GM23248 (cell line): ENCODE measurements at regions not wholly inside any gene's neighbourhood (a gene's known extent, or its start where the extent isn't known, plus 50 kb on each side); places are given as distances from the start of the nearest gene placed in this dataset.
"Not testable (repeated sequence)": the region's sequence is repeated elsewhere in the genome, so short reads cannot be mapped to it uniquely, and the experiment has no call there.

Experiments used
- DNase-seq: peaks from one replicate; pipeline ENCODE4 v3.0.0-alpha.2; 2015
- H2AFZ ChIP-seq: fragments of 200-600 bp; sonication (generic); 2 replicates; pipeline ENCODE4 v1.6.1; 2016; ENCODE audit warnings: antibody characterized with exemption
- H3F3A ChIP-seq: fragments of 200-600 bp; sonication (generic); 2 replicates; pipeline ENCODE4 v1.6.1; 2016; ENCODE audit warnings: mild to moderate bottlenecking, antibody characterized with exemption, mixed run types; ENCODE audit not compliant: insufficient read depth
- H3K27ac ChIP-seq: fragments of 200-600 bp; sonication (generic); 2 replicates; pipeline ENCODE4 v1.5.1; 2016; ENCODE audit warnings: mild to moderate bottlenecking
- H3K27me3 ChIP-seq: fragments of 200-600 bp; sonication (generic); replicated peaks from 2 replicates; pipeline ENCODE4 v1.6.1; 2016; ENCODE audit warnings: mild to moderate bottlenecking; ENCODE audit not compliant: insufficient read depth
- H3K36me3 ChIP-seq: fragments of 200-600 bp; sonication (generic); 2 replicates; pipeline ENCODE4 v1.6.1; 2016; ENCODE audit warnings: low read depth, mild to moderate bottlenecking
- H3K4me1 ChIP-seq: fragments of 200-600 bp; sonication (generic); 2 replicates; pipeline ENCODE4 v1.6.1; 2016; ENCODE audit warnings: mild to moderate bottlenecking; ENCODE audit not compliant: insufficient read depth
- H3K4me2 ChIP-seq: fragments of 200-600 bp; sonication (generic); one replicate; pipeline ENCODE4 v1.6.1; 2016; ENCODE audit warnings: mild to moderate bottlenecking; ENCODE audit not compliant: unreplicated experiment
- H3K4me3 ChIP-seq: fragments of 200-600 bp; sonication (generic); 2 replicates; pipeline ENCODE4 v1.5.1; 2016; ENCODE audit warnings: mild to moderate bottlenecking
- H3K79me2 ChIP-seq: fragments of 200-600 bp; sonication (generic); 2 replicates; pipeline ENCODE4 v1.6.1; 2016; ENCODE audit warnings: mild to moderate bottlenecking; ENCODE audit not compliant: insufficient read depth
- H3K9ac ChIP-seq: fragments of 200-600 bp; sonication (generic); 2 replicates; pipeline ENCODE4 v1.6.1; 2016; ENCODE audit warnings: mild to moderate bottlenecking
- H3K9me2 ChIP-seq: fragments of 200-600 bp; sonication (generic); 2 replicates; pipeline ENCODE4 v1.6.1; 2016; ENCODE audit warnings: mixed run types, mild to moderate bottlenecking, moderate library complexity; ENCODE audit not compliant: insufficient read depth
- H3K9me3 ChIP-seq: fragments of 200-600 bp; sonication (generic); one replicate; pipeline ENCODE4 v1.6.1; 2017; ENCODE audit warnings: low read depth
- H4K20me1 ChIP-seq: fragments of 200-600 bp; sonication (generic); 2 replicates; pipeline ENCODE4 v1.6.0; 2016; ENCODE audit not compliant: insufficient read depth
- EZH2 ChIP-seq: fragments of 200-600 bp; sonication (generic); IDR thresholded peaks from 2 replicates; pipeline ENCODE4 v1.6.1; 2018; ENCODE audit warnings: antibody characterized with exemption, mild to moderate bottlenecking; ENCODE audit not compliant: insufficient read depth, poor library complexity, severe bottlenecking
- EZH2phosphoT487 ChIP-seq: fragments of 200-600 bp; sonication (generic); IDR thresholded peaks from 2 replicates; pipeline ENCODE4 v1.6.1; 2018; ENCODE audit warnings: antibody characterized with exemption, moderate library complexity, mild to moderate bottlenecking, low read depth; ENCODE audit not compliant: insufficient read depth
- WGBS, 2 experiments: methylation state at CpG; one replicate each; pipeline ENCODE4 v1.1.6; 2015 to 2017; ENCODE audit warnings: low lambda C conversion rate in 2 of 2, low coverage in 1 of 2; ENCODE audit errors: missing lambda C conversion rate in 2 of 2; 5-methylcytosine and 5-hydroxymethylcytosine counted together
- in situ Hi-C: fragments of 300-500 bp; cut with MboI; formaldehyde crosslinking; loops from 2 replicates; pipeline ENCODE4 v1.15.0; 2020

- H3K27me3 ChIP-seq = no peaks in the 10 kb centered on the region
- H3K36me3 ChIP-seq = no peaks in the 10 kb centered on the region
- H4K20me1 ChIP-seq = no peaks in the 10 kb centered on the region
- no peak overlapping the region for H3K4me2 ChIP-seq
- no peaks in the 10 kb centered on the region for H3K9me2 ChIP-seq
- TF ChIP-seq EZH2phosphoT487 (no peak), EZH2 (no peak)
- no peaks in the 10 kb centered on the region for H3F3A ChIP-seq
- 29 to 40% methylated on average over 4 of the region's 4 CpGs for WGBS, 2 experiments
- H3K4me1 ChIP-seq = no peaks in the 10 kb centered on the region
- no peak overlapping the region for H3K27ac ChIP-seq
- H3K4me3 ChIP-seq = no peak overlapping the region
- no peaks in the 10 kb centered on the region for H3K9me3 ChIP-seq
- in situ Hi-C loops = no loop called here
- no peak overlapping the region for H2AFZ ChIP-seq
- peak; percentile 35 for DNase-seq
- no peaks in the 10 kb centered on the region for H3K79me2 ChIP-seq
- H3K9ac ChIP-seq = no peak overlapping the region
These were observed 130.1 kb upstream of the MALRD1 start for GRCh38 chr10:18918532-18918931.

- Histone ChIP-seq H2AFZ (no peak overlapping the region), H3K9me3 (no peaks in the 10 kb centered on the region), H3K9me2 (no peaks in the 10 kb centered on the region), H4K20me1 (no peaks in the 10 kb centered on the region), H3K27me3 (no peaks in the 10 kb centered on the region), H3K79me2 (no peaks in the 10 kb centered on the region), H3K4me3 (no peak overlapping the region), H3K36me3 (no peaks in the 10 kb centered on the region), H3K4me2 (no peak overlapping the region), H3F3A (no peaks in the 10 kb centered on the region), H3K4me1 (no peaks in the 10 kb centered on the region), H3K27ac (no peak overlapping the region), H3K9ac (no peak overlapping the region)
- TF ChIP-seq EZH2 (no peak), EZH2phosphoT487 (no peak)
- in situ Hi-C loops = no loop called here
- no peak for DNase-seq
These were observed 99.2 kb upstream of the MALRD1 start for GRCh38 chr10:18949391-18949790.

- H3K79me2 ChIP-seq, H3K9me3 ChIP-seq, H4K20me1 ChIP-seq, H3K9ac ChIP-seq, H3K36me3 ChIP-seq, H3K4me2 ChIP-seq, H2AFZ ChIP-seq, H3K27me3 ChIP-seq, H3F3A ChIP-seq, DNase-seq, H3K4me3 ChIP-seq, in situ Hi-C loops, H3K4me1 ChIP-seq, H3K9me2 ChIP-seq, H3K27ac ChIP-seq: not testable (repeated sequence)
- 74 to 79% methylated on average over 21 to 23 of the region's 35 CpGs for WGBS, 2 experiments
These were observed 97.4 kb upstream of the MALRD1 start for GRCh38 chr10:18951072-18951823.

DNA sequence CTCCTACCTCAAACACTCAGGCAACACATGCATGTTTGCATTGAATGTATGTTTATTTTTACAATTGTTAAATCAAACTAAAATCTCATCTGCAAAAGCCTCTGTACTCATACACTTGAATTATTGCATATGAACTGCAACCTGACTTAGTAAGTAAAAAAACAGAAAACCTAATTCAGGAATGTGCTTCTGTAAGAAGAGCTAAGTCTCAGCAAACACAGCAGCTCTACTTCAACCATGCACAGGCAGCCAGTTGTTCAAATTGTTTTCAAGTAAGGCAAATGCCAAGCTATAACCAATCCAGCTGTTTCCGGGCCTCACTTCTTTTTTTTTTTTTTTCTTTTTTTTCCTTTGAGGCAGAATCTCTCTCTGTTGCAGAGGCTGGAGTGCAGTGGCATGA lies 93.5 kb upstream of the MALRD1 start:
- no peaks in the 10 kb centered on the region for H3K79me2 ChIP-seq
- H3K9me2 ChIP-seq = no peaks in the 10 kb centered on the region
- H3K36me3 ChIP-seq = no peaks in the 10 kb centered on the region
- no peaks in the 10 kb centered on the region for H3K9me3 ChIP-seq
- no peak for DNase-seq
- H2AFZ ChIP-seq = no peak overlapping the region
- H3K4me1 ChIP-seq = no peaks in the 10 kb centered on the region
- H3K4me2 ChIP-seq = no peak overlapping the region
- in situ Hi-C loops = no loop called here
- no peaks in the 10 kb centered on the region for H3F3A ChIP-seq
- H3K27ac ChIP-seq = no peak overlapping the region
- no peaks in the 10 kb centered on the region for H4K20me1 ChIP-seq
- H3K9ac ChIP-seq = no peak overlapping the region
- H3K4me3 ChIP-seq = no peak overlapping the region
- no peaks in the 10 kb centered on the region for H3K27me3 ChIP-seq
- TF ChIP-seq EZH2phosphoT487 = no peak
- TF ChIP-seq EZH2 = no peak
- WGBS, 2 experiments = 0% methylated on average over 1 of the region's 1 CpG

DNA sequence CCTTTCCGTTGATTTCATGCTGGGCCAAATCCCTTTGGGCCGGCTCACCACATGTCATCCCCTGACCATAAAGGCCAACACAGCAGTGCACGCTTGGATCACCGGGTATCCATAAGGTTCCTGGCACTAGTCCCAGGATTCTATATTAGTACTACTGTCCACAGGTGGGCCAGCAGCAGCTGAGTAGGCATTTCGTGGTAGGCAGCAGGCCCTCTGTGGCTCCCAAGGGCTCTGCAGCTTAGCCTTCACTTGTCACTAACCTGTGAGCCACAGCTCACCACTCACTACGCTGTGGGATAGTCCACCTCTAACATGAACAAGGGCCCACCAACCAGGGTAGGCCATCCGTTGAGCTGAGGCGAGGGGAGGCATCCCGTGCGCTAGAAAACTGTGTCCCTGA lies 89.2 kb upstream of the MALRD1 start:
- Histone ChIP-seq H3K9me2 (no peaks in the 10 kb centered on the region), H3K27ac (no peak overlapping the region), H3K4me3 (no peak overlapping the region), H3K79me2 (no peaks in the 10 kb centered on the region), H3K36me3 (no peaks in the 10 kb centered on the region), H3F3A (no peaks in the 10 kb centered on the region), H3K4me2 (no peak overlapping the region), H3K9ac (no peak overlapping the region), H3K4me1 (no peaks in the 10 kb centered on the region), H3K27me3 (no peaks in the 10 kb centered on the region), H2AFZ (no peak overlapping the region), H4K20me1 (no peaks in the 10 kb centered on the region), H3K9me3 (no peaks in the 10 kb centered on the region)
- WGBS, 2 experiments = 52 to 53% methylated on average over 10 of the region's 10 CpGs
- DNase-seq = no peak
- in situ Hi-C loops = no loop called here
- TF ChIP-seq EZH2phosphoT487 (no peak), EZH2 (no peak)
